CD4-positive, alpha-beta T cell (primary cell): ENCODE measurements at regions not wholly inside any gene's neighbourhood (a gene's known extent, or its start where the extent isn't known, plus 50 kb on each side); places are given as distances from the start of the nearest gene placed in this dataset.

Source experiments
- ATAC-seq: fragments of 200-7000 bp; cut with Tn5 transposase; one replicate; pipeline ENCODE4 v1.10.0; 2022; ENCODE audit warnings: mild to moderate bottlenecking; ENCODE audit not compliant: poor library complexity
- CTCF ChIA-PET: fragments of 350-600 bp; sonication (Branson Sonifier 250); formaldehyde crosslinking; loops from one replicate; lab custom pipeline; 2021; ENCODE audit warnings: antibody characterized with exemption, inconsistent platforms; lab: Charles Lee
- POLR2A ChIA-PET: fragments of 350-600 bp; sonication (Branson Sonifier 250); formaldehyde crosslinking; loops from one replicate; lab custom pipeline; 2021; ENCODE audit warnings: antibody characterized with exemption, inconsistent platforms; lab: Charles Lee
- DNase-seq, 14 experiments: peaks; one replicate each; pipeline ENCODE4 v3.0.0-alpha.2; 2013 to 2020; ENCODE audit warnings: mixed read lengths in 2 of 14
- H3K27ac ChIP-seq, 2 donors: one replicate each; pipeline versions ENCODE4 v1.5.1 to v1.7.0; 2013; ENCODE audit warnings: low read length in 2 of 2, low read depth in 1 of 2, mild to moderate bottlenecking in 1 of 2
- H3K27me3 ChIP-seq, 2 experiments: 1 replicate in 1 of 2; 2 replicates in 1 of 2; pipeline versions ENCODE4 v1.6.1 to v1.7.0; 2013; ENCODE audit warnings: low read length in 2 of 2, control low read depth in 1 of 2, mild to moderate bottlenecking in 1 of 2, moderate library complexity in 1 of 2; ENCODE audit not compliant: insufficient read depth in 2 of 2, control insufficient read depth in 1 of 2
- H3K36me3 ChIP-seq: one replicate; pipeline ENCODE4 v1.6.1; 2013; ENCODE audit warnings: low read length, control low read depth; ENCODE audit not compliant: insufficient read depth
- H3K4me1 ChIP-seq: one replicate; pipeline ENCODE4 v1.6.1; 2013; ENCODE audit warnings: low read length, control low read depth; ENCODE audit not compliant: insufficient read depth
- H3K4me3 ChIP-seq: one replicate; pipeline ENCODE4 v1.5.1; 2013; ENCODE audit warnings: mild to moderate bottlenecking, low read length, moderate library complexity
- H3K9me3 ChIP-seq, 2 experiments: 1 replicate in 1 of 2; 2 replicates in 1 of 2; pipeline versions ENCODE4 v1.6.1 to v1.7.0; 2013; ENCODE audit warnings: low read length in 2 of 2, mild to moderate bottlenecking in 2 of 2, control low read depth in 1 of 2, moderate library complexity in 1 of 2; ENCODE audit not compliant: control insufficient read depth in 1 of 2, insufficient read depth in 1 of 2
- H3K27ac Mint-ChIP-seq: one replicate; pipeline ENCODE4 v1.8.0; 2020; ENCODE audit warnings: mixed read lengths
- H3K27me3 Mint-ChIP-seq: one replicate; pipeline ENCODE4 v1.8.0; 2021; ENCODE audit warnings: mixed read lengths
- H3K36me3 Mint-ChIP-seq: one replicate; pipeline ENCODE4 v1.8.0; 2021; ENCODE audit warnings: low read depth, mixed read lengths
- H3K4me1 Mint-ChIP-seq: one replicate; pipeline ENCODE4 v1.8.0; 2021; ENCODE audit warnings: low read depth, mixed read lengths
- H3K4me3 Mint-ChIP-seq: one replicate; pipeline ENCODE4 v1.8.0; 2020; ENCODE audit warnings: mild to moderate bottlenecking, mixed read lengths
- H3K9me3 Mint-ChIP-seq: one replicate; pipeline ENCODE4 v1.8.0; 2020; ENCODE audit warnings: mixed read lengths
- CTCF ChIP-seq: fragments of 200-600 bp; IDR thresholded peaks from one replicate; pipeline ENCODE4 v1.8.0; 2022; ENCODE audit warnings: antibody characterized with exemption, mild to moderate bottlenecking
- intact Hi-C, 2 experiments: fragments of 100-400 bp; cut with DNase I in 1 of 2; cut with micrococcal nuclease in 1 of 2; formaldehyde crosslinking; loops; one replicate each; pipeline versions ENCODE4 v1.15.1 to v1.9.0; 2023 to 2025; cut with DNase I, micrococcal nuclease

- ATAC-seq, result no peak
- CTCF ChIA-PET, result no interaction called here
- POLR2A ChIA-PET, result no interaction called here
These were observed 191.9 kb upstream of the PWP1 start for GRCh38 chr12:107493666-107494065.

GRCh38 chr12:107494331-107494730 lies 191.3 kb upstream of the PWP1 start:
- intact Hi-C loops, result no loop called here
- H3K9me3 Mint-ChIP-seq, result no peaks in the 10 kb centered on the region
- Histone ChIP-seq H3K27ac (no peak overlapping the region), H3K4me3 (no peak overlapping the region), H3K27me3 (no peaks in the 10 kb centered on the region), H3K36me3 (no peaks in the 10 kb centered on the region), H3K9me3 (peaks cover 0 to 7% of the 10 kb centered on the region in 2 experiments), H3K4me1 (peaks cover 26% of the 10 kb centered on the region)
- H3K4me3 Mint-ChIP-seq, result no peak overlapping the region
- ATAC-seq, result no peak
- TF ChIP-seq CTCF, result no peak
- ChIA-PET CTCF (no interaction called here), POLR2A (no interaction called here)
- H3K4me1 Mint-ChIP-seq, result peaks cover 37% of the 10 kb centered on the region
- H3K27me3 Mint-ChIP-seq, result no peaks in the 10 kb centered on the region
- no peak overlapping the region for H3K27ac Mint-ChIP-seq
- DNase-seq, result no peak
- no peaks in the 10 kb centered on the region for H3K36me3 Mint-ChIP-seq

More at GRCh38 chr12:107493666-107494065, 191.9 kb upstream of the PWP1 start:
- no peaks in the 10 kb centered on the region for H3K27me3 ChIP-seq
- intact Hi-C loops, result no loop called here
- no peak overlapping the region for H3K27ac ChIP-seq
- H3K9me3 Mint-ChIP-seq, result no peaks in the 10 kb centered on the region
- peak overlapping the region; percentile 80 for H3K27ac Mint-ChIP-seq
- H3K4me3 Mint-ChIP-seq, result no peak overlapping the region
- no peak overlapping the region for H3K4me3 ChIP-seq
- DNase-seq, result no peak
- peaks cover 37% of the 10 kb centered on the region for H3K4me1 Mint-ChIP-seq
- H3K9me3 ChIP-seq, result peaks cover 0 to 7% of the 10 kb centered on the region in 2 experiments
- H3K36me3 Mint-ChIP-seq, result no peaks in the 10 kb centered on the region
- no peaks in the 10 kb centered on the region for H3K36me3 ChIP-seq
- H3K4me1 ChIP-seq, result peaks cover 26% of the 10 kb centered on the region
- H3K27me3 Mint-ChIP-seq, result no peaks in the 10 kb centered on the region
- no peak for TF ChIP-seq CTCF

- ChIA-PET CTCF (no interaction called here), POLR2A (no interaction called here)
- no peak overlapping the region for H3K27ac ChIP-seq
- no peak overlapping the region for H3K4me3 Mint-ChIP-seq
- H3K4me1 ChIP-seq, result peaks cover 26% of the 10 kb centered on the region
- peaks cover 0 to 7% of the 10 kb centered on the region in 2 experiments for H3K9me3 ChIP-seq
- H3K27me3 ChIP-seq, result no peaks in the 10 kb centered on the region
- H3K27me3 Mint-ChIP-seq, result no peaks in the 10 kb centered on the region
- no peaks in the 10 kb centered on the region for H3K36me3 Mint-ChIP-seq
- no peak for TF ChIP-seq CTCF
- ATAC-seq, result no peak
- intact Hi-C loops, result no loop called here
- no peak overlapping the region for H3K4me3 ChIP-seq
- no peaks in the 10 kb centered on the region for H3K36me3 ChIP-seq
- no peaks in the 10 kb centered on the region for H3K9me3 Mint-ChIP-seq
- peaks cover 31% of the 10 kb centered on the region for H3K4me1 Mint-ChIP-seq
- H3K27ac Mint-ChIP-seq, result no peak overlapping the region
- no peak for DNase-seq
These were observed 190.0 kb upstream of the PWP1 start for GRCh38 chr12:107495604-107496003.
